ENCODE measurements at regions not wholly inside any gene's neighbourhood (a gene's known extent, or its start where the extent isn't known, plus 50 kb on each side); places are given as distances from the start of the nearest gene placed in this dataset.

DNA sequence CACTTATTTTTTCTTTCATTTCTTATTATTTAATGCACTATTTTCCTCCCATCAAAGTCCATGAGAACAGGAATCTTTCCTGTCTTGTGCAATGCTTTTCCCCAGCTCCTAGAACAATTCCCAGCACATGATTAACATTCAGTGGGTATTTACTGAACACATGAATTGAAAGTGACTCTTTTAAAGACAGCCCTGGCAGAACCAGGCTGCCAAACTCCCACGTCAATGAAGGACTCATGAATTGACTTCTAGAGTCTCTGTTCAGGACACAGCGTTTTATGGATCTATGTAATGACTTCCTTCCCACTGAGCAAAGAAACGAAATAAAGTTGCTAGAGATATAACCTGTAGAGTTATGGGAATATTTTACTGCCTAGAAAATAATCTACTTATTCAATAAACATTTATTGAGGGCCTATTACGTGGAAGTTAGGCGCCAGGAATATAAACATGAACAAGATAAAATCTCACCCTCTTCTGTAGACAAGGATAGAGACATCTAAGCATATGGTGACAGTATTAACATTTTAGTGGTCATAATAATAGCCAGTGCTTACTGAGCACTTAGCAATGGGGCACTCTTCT, 485.9 kb upstream of the KLF4 start:
- Histone ChIP-seq H3K4me1 (peaks cover 5% of the 10 kb centered on the region), H3K4me3 (no peak overlapping the region), H3K9me3 (no peaks in the 10 kb centered on the region), H3K27ac (peak overlapping the region; percentile 65), H3K36me3 (no peaks in the 10 kb centered on the region), H3K9ac (ENCODE audit: low read depth in 2 of 2, low read length in 2 of 2) (peak overlapping the region in 1 of 2 donors; percentile 16), H3K27me3 (no peaks in the 10 kb centered on the region)
- TF ChIP-seq CTCF (IDR thresholded peaks at IDR 0.05) = no peak
- intact Hi-C loops (cut with DNase I) = loop anchor here (10.0 kb wide), 1 partner anchor 491 kb away; the partner anchor contains the start of gene KLF4
- peak; percentile 73 for DNase-seq

GRCh38 chr9:107973451-107973850, 483.9 kb upstream of the KLF4 start:
- H3K4me1 ChIP-seq = peaks cover 5% of the 10 kb centered on the region
- H3K36me3 ChIP-seq = no peaks in the 10 kb centered on the region
- no peaks in the 10 kb centered on the region for H3K9me3 ChIP-seq
- TF ChIP-seq CTCF (IDR thresholded peaks at IDR 0.05) = no peak
- intact Hi-C loops (cut with DNase I) = loop anchor here (10.0 kb wide), 1 partner anchor 489 kb away; the partner anchor contains the start of gene KLF4
- no peaks in the 10 kb centered on the region for H3K27me3 ChIP-seq
- no peak for DNase-seq
- H3K27ac ChIP-seq = no peak overlapping the region
- H3K4me3 ChIP-seq = no peak overlapping the region
- no peak overlapping the region for H3K9ac ChIP-seq (ENCODE audit: low read depth in 2 of 2, low read length in 2 of 2)

DNA sequence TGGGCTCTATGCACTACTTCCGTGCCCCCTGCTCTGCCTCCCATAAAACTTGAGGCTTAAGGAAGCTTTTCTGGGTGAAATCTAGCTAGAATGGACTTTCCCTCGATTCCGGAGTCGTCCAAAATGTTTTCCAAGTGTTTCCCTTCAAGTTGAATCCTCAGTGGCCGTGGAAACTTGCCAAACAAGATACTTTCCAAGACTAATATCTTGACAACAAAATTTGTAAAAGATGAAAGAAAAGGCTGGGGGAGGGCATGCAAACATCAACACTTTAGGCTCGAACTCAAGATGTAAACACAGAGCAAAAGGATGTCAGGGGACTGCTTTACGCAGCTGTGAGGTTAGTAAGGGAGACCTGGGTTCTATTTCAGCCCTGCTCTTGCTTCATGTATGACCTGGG, 482.8 kb upstream of the KLF4 start:
- intact Hi-C loops (cut with DNase I) = loop anchor here (10.0 kb wide), 1 partner anchor 488 kb away; the partner anchor contains the start of gene KLF4
- H3K36me3 ChIP-seq = no peaks in the 10 kb centered on the region
- no peak for DNase-seq
- H3K4me1 ChIP-seq = peaks cover 5% of the 10 kb centered on the region
- H3K9me3 ChIP-seq = no peaks in the 10 kb centered on the region
- no peak for TF ChIP-seq CTCF (IDR thresholded peaks at IDR 0.05)
- no peak overlapping the region for H3K4me3 ChIP-seq
- no peak overlapping the region for H3K27ac ChIP-seq
- H3K9ac ChIP-seq (ENCODE audit: low read depth in 2 of 2, low read length in 2 of 2) = no peak overlapping the region
- no peaks in the 10 kb centered on the region for H3K27me3 ChIP-seq

- no peaks in the 10 kb centered on the region for H3K27me3 ChIP-seq
- intact Hi-C loops (cut with DNase I) = loop anchor here (10.0 kb wide), 1 partner anchor 486 kb away; the partner anchor contains the start of gene KLF4
- TF ChIP-seq CTCF (IDR thresholded peaks at IDR 0.05) = no peak
- H3K4me1 ChIP-seq = peaks cover 5% of the 10 kb centered on the region
- no peak overlapping the region for H3K4me3 ChIP-seq
- H3K9me3 ChIP-seq = no peaks in the 10 kb centered on the region
- DNase-seq = no peak
- no peak overlapping the region for H3K27ac ChIP-seq
- H3K9ac ChIP-seq (ENCODE audit: low read depth in 2 of 2, low read length in 2 of 2) = no peak overlapping the region
- no peaks in the 10 kb centered on the region for H3K36me3 ChIP-seq
These were observed 481.7 kb upstream of the KLF4 start for GRCh38 chr9:107971241-107971640.

DNA sequence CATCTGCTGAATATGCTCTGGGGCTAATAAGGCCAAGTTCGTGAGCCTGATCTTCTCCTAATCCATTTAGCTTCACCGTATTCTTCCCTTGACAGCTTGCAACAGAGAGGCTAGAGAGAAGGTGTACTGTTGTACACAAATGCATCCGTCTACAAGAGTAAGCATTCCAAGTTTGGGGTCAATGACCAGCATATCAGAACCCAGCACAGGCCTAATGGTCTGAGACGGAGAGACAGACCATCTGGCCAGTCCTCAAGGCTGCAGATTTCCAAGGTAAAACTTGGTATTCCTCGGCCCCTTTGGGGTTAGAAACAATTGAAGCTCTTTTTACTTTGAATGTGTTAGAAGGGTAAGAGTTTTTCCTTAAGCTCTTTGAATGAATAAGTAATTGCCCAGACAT, 481.2 kb upstream of the KLF4 start:
- Histone ChIP-seq H3K9me3 (no peaks in the 10 kb centered on the region), H3K27me3 (no peaks in the 10 kb centered on the region), H3K4me1 (peaks cover 5% of the 10 kb centered on the region), H3K27ac (no peak overlapping the region), H3K9ac (ENCODE audit: low read depth in 2 of 2, low read length in 2 of 2) (no peak overlapping the region), H3K4me3 (no peak overlapping the region), H3K36me3 (no peaks in the 10 kb centered on the region)
- intact Hi-C loops (cut with DNase I) = loop anchor here (10.0 kb wide), 1 partner anchor 486 kb away; the partner anchor contains the start of gene KLF4
- no peak for DNase-seq
- no peak for TF ChIP-seq CTCF (IDR thresholded peaks at IDR 0.05)
